Esophagus muscularis mucosa (tissue), 4 donors: ENCODE measurements at regions not wholly inside any gene's neighbourhood (a gene's known extent, or its start where the extent isn't known, plus 50 kb on each side); places are given as distances from the start of the nearest gene placed in this dataset.

Source experiments
- CTCF ChIP-seq, 3 experiments: fragments of 200-600 bp in 2 of 3; fragments of 450-650 bp in 1 of 3; sonication (generic) in 2 of 3; IDR thresholded peaks; one replicate each; pipeline ENCODE4 v1.5.1; 2017 to 2019; ENCODE audit warnings: antibody characterized with exemption in 3 of 3, mild to moderate bottlenecking in 2 of 3, moderate library complexity in 1 of 3
- EP300 ChIP-seq: sonication (generic); formaldehyde crosslinking; IDR thresholded peaks from one replicate; pipeline ENCODE4 v1.6.1; 2017; ENCODE audit warnings: antibody characterized with exemption
- POLR2A ChIP-seq: fragments of 450-650 bp; IDR thresholded peaks from one replicate; pipeline ENCODE4 v1.6.1; 2017; ENCODE audit warnings: antibody characterized with exemption, moderate library complexity, mild to moderate bottlenecking, low read depth
- POLR2AphosphoS5 ChIP-seq, 2 donors: sonication (generic); formaldehyde crosslinking; IDR thresholded peaks; one replicate each; pipeline ENCODE4 v1.6.1; 2017; ENCODE audit warnings: antibody characterized with exemption in 2 of 2

- TF ChIP-seq CTCF (IDR thresholded peaks at IDR 0.05) (no peak), EP300 (no peak), POLR2A (no peak), POLR2AphosphoS5 (IDR thresholded peaks at IDR 0.05) (no peak)
Observed at GRCh38 chr4:106775636-106776035, 260.5 kb downstream of the DKK2 start.
